K562 (cell line): ENCODE measurements at regions not wholly inside any gene's neighbourhood (a gene's known extent, or its start where the extent isn't known, plus 50 kb on each side); places are given as distances from the start of the nearest gene placed in this dataset.

ENCODE experiments used
- ATAC-seq: fragments of 200-7000 bp; cut with Tn5 transposase; 3 replicates; pipeline ENCODE4 v1.9.1; 2020; ENCODE audit warnings: moderate library complexity
- BruUV-seq: library from RNA; stranded (reverse); fragments of 400-500 nt; replicated peaks from 2 replicates; lab custom pipeline; 2021; lab: Mats Ljungman, UMichigan
- CTCF ChIA-PET: fragments of 300-600 bp; formaldehyde crosslinking; extraction: SDS; loops from one replicate; lab custom pipeline; 2021; ENCODE audit warnings: low intra/inter-chr PET ratio; lab: Yijun Ruan, JAX
- POLR2A ChIA-PET: fragments of 300-600, 350-650 bp; sonication (Branson Sonifier 250); formaldehyde crosslinking; extraction: SDS; loops from one replicate; lab custom pipeline; 2021; ENCODE audit warnings: antibody characterized with exemption, inconsistent platforms; lab: Yijun Ruan, JAX
- DNase-seq, 4 experiments: peaks; one replicate each; pipeline versions ENCODE4 v3.0.0 to v3.0.0-alpha.2; 2011 to 2018; ENCODE audit warnings: low spot score in 3 of 4, mixed read lengths in 3 of 4; ENCODE audit errors: extremely low read depth in 1 of 4
- FAIRE-seq: peaks from 2 replicates; lab custom pipeline; 2011; peaks lifted over from hg19 to GRCh38; lab: Jason Lieb, UNC
- H2AFZ ChIP-seq: 2 replicates; pipeline ENCODE4 v1.6.0; 2011; ENCODE audit warnings: low read depth, low read length, control low read depth, inconsistent platforms
- H3K27ac ChIP-seq: fragments of 200-600 bp; 3 replicates; pipeline ENCODE4 v1.8.0; 2011; ENCODE audit warnings: low read depth, mild to moderate bottlenecking, control low read depth, inconsistent platforms, low read length, moderate library complexity, mixed read lengths; ENCODE audit errors: extremely low read depth
- H3K27me3 ChIP-seq, 2 experiments: fragments of 300-600 bp in 1 of 2; 2 replicates in 1 of 2; 3 replicates in 1 of 2; pipeline versions ENCODE4 v1.6.0 to v1.8.0; 2011; ENCODE audit warnings: inconsistent platforms in 2 of 2, low read length in 2 of 2, mild to moderate bottlenecking in 1 of 2, mixed read lengths in 1 of 2, moderate library complexity in 1 of 2; ENCODE audit not compliant: control insufficient read depth in 2 of 2, insufficient read depth in 2 of 2
- H3K36me3 ChIP-seq: fragments of 300-600 bp; 3 replicates; pipeline ENCODE4 v1.8.0; 2011; ENCODE audit warnings: mild to moderate bottlenecking, low read length, inconsistent platforms; ENCODE audit not compliant: control insufficient read depth, insufficient read depth
- H3K4me1 ChIP-seq, 2 experiments: fragments of 200-600 bp in 1 of 2; replicated peaks in 1 of 2; 2 replicates in 1 of 2; 3 replicates in 1 of 2; pipeline versions ENCODE4 v1.5.1 to v1.8.0; 2011; ENCODE audit warnings: inconsistent platforms in 2 of 2, low read length in 2 of 2, mild to moderate bottlenecking in 1 of 2, mixed read lengths in 1 of 2, moderate library complexity in 1 of 2; ENCODE audit not compliant: control insufficient read depth in 2 of 2, insufficient read depth in 2 of 2
- H3K4me2 ChIP-seq: 2 replicates; pipeline ENCODE4 v1.6.1; 2011; ENCODE audit warnings: low read length, control low read depth, inconsistent platforms, mixed read lengths; ENCODE audit not compliant: insufficient read depth
- H3K4me3 ChIP-seq: fragments of 200-600 bp; sonication (generic), shearing (Covaris generic); 2 replicates; pipeline ENCODE4 v1.5.1; 2016; ENCODE audit warnings: control low read depth, inconsistent platforms
- H3K79me2 ChIP-seq: fragments of 200-600 bp; 3 replicates; pipeline ENCODE4 v1.8.0; 2011; ENCODE audit warnings: low read length, inconsistent platforms; ENCODE audit not compliant: control insufficient read depth, insufficient read depth
- H3K9ac ChIP-seq, 2 experiments: 2 replicates each; pipeline versions ENCODE4 v1.6.0 to v1.6.1; 2011; ENCODE audit warnings: low read depth in 2 of 2, low read length in 2 of 2, control low read depth in 1 of 2, inconsistent platforms in 1 of 2, mild to moderate bottlenecking in 1 of 2, mixed read lengths in 1 of 2; ENCODE audit not compliant: insufficient read depth in 1 of 2
- H3K9me1 ChIP-seq: one replicate; pipeline ENCODE4 v1.6.0; 2011; ENCODE audit warnings: inconsistent platforms, mild to moderate bottlenecking, low read length, moderate library complexity; ENCODE audit not compliant: control insufficient read depth, insufficient read depth
- H3K9me3 ChIP-seq: replicated peaks from 2 replicates; pipeline ENCODE4 v1.5.1; 2011; ENCODE audit warnings: low read depth, low read length, inconsistent platforms; ENCODE audit not compliant: control insufficient read depth, insufficient read depth
- H4K20me1 ChIP-seq: replicated peaks from 2 replicates; pipeline ENCODE4 v1.6.1; 2011; ENCODE audit warnings: low read length, inconsistent platforms, mixed read lengths; ENCODE audit not compliant: control insufficient read depth, insufficient read depth
- ATF7 ChIP-seq: fragments of 450-650 bp; IDR thresholded peaks from 2 replicates; pipeline ENCODE4 v1.7.1; 2014; ENCODE audit warnings: mild to moderate bottlenecking, moderate library complexity
- GATAD2B ChIP-seq: fragments of 450-650 bp; IDR thresholded peaks from 2 replicates; pipeline ENCODE4 v1.6.1; 2017; ENCODE audit warnings: mild to moderate bottlenecking, borderline replicate concordance
- KLF16 ChIP-seq: IDR thresholded peaks from 2 replicates; pipeline ENCODE4 v1.6.1; 2016; ENCODE audit warnings: antibody characterized with exemption
- LEF1 ChIP-seq: fragments of 450-650 bp; IDR thresholded peaks from 2 replicates; pipeline ENCODE4 v1.6.1; 2016; ENCODE audit warnings: mild to moderate bottlenecking
- MEF2D ChIP-seq: conservative IDR thresholded peaks from 2 replicates; pipeline ENCODE4 v1.6.1; 2016; ENCODE audit warnings: low read depth, missing genetic modification characterization, missing compliant biosample characterization
- NCOA2 ChIP-seq, 2 experiments: fragments of 450-650 bp; IDR thresholded peaks; 2 replicates each; pipeline ENCODE4 v1.6.1; 2018; ENCODE audit warnings: mild to moderate bottlenecking in 2 of 2, moderate library complexity in 1 of 2; ENCODE audit not compliant: partially characterized antibody in 2 of 2
- NCOR1 ChIP-seq: fragments of 450-650 bp; IDR thresholded peaks from 2 replicates; pipeline ENCODE4 v1.6.1; 2016; ENCODE audit warnings: mild to moderate bottlenecking, moderate library complexity
- NR3C1 ChIP-seq: sonication (generic); formaldehyde crosslinking; IDR thresholded peaks from 2 replicates; pipeline ENCODE4 v1.8.1; 2022; ENCODE audit warnings: missing genetic modification reagents
- WGBS: fragments of 100-300 bp; shearing (Covaris generic); methylation state at CpG from one replicate; pipeline ENCODE4 v1.1.6; 2016; ENCODE audit warnings: low coverage, mixed read lengths; ENCODE audit not compliant: insufficient coverage; ENCODE audit errors: missing lambda C conversion rate; 5-methylcytosine and 5-hydroxymethylcytosine counted together
- in situ Hi-C: fragments of 300-500 bp; cut with MboI; formaldehyde crosslinking; loops from 4 replicates; pipeline ENCODE4 v1.15.0; 2018; ENCODE audit warnings: inconsistent platforms, mixed read lengths
- intact Hi-C: fragments of 100-400 bp; cut with micrococcal nuclease; formaldehyde crosslinking; loops from 2 replicates; pipeline ENCODE4 v1.14.2; 2022
- TF ChIP-seq, protein P1 (sequence below): fragments of 450-650 bp; IDR thresholded peaks from 2 replicates; pipeline ENCODE4 v1.6.1; 2014; ENCODE audit warnings: low read depth, mild to moderate bottlenecking, moderate library complexity, borderline replicate concordance
- TF ChIP-seq, protein P2 (sequence below): sonication (generic); formaldehyde crosslinking; IDR thresholded peaks from 2 replicates; pipeline ENCODE4 v1.8.1; 2022; ENCODE audit warnings: missing genetic modification reagents
- TF ChIP-seq, protein P3 (sequence below), 2 experiments: fragments of 450-650 bp; IDR thresholded peaks; 2 replicates each; pipeline ENCODE4 v1.6.1; 2016
- TF ChIP-seq, protein P4 (sequence below): sonication (generic); formaldehyde crosslinking; IDR thresholded peaks from 2 replicates; pipeline ENCODE4 v1.8.0; 2022; ENCODE audit warnings: missing genetic modification reagents, mild to moderate bottlenecking, moderate library complexity, borderline replicate concordance
- TF ChIP-seq, protein P5 (sequence below), 2 experiments: IDR thresholded peaks; 2 replicates each; pipeline ENCODE4 v1.6.1; 2012; ENCODE audit warnings: improper control_type of control experiment in 2 of 2, low read depth in 2 of 2, low read length in 2 of 2, borderline replicate concordance in 1 of 2

DNA sequence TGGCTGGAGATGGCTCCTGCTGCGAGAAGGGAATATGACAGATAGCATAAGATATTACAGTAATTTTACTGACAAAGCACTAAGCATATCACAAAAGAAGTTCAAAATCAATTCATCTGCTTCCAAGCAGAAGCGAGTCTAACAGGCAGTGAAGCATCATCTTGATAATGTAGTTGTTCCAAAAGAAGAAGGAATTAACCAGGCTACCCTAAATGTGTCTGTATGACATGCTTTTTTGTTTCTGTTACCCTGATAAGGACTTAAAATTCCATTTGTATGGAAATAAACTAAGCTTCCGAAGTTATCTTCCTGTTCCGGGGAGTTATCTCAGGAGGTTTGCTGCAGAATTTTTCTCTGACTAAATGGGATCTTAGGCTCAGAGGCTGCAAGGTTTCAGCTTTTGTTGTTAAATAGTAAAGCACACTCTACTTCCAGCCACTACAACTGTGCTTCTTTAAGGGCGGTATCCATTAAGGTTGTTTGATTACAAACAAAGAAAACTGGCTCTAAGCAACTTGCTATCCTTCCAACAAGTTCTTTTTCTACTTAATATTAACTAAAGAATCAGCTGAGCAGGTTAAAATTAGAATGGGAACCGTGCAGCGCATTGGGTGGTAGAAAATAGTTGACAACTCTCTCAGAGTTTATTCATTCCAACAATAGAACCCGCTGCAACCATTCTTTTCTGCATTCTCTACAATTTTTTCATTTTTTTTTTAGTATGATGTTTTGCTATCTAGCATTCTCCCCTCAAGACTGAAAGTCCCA lies 607.3 kb downstream of the UQCRFS1 start:
- peaks cover 10% of the 10 kb centered on the region for H3K9me3 ChIP-seq
- H2AFZ ChIP-seq, result no peak overlapping the region
- TF ChIP-seq ATF7 (peak; percentile 25; the same call in 1 of the 2 replicates), NCOR1 (peak; percentile 78), NR3C1 (CRISPR knock-in tag) (no peak), MEF2D (tag) (peak; percentile 51; the same call in 1 of the 2 replicates), LEF1 (0 out of 2 replicates have a peak, but pooled peaks have one; percentile 34), GATAD2B (0 out of 2 replicates have a peak, but pooled peaks have one; percentile 51), NCOA2 (IDR thresholded peaks at IDR 0.05; ENCODE audit: partially characterized antibody in 2 of 2) (peak in 1 of 2 experiments; percentile 52), KLF16 (no peak)
- TF ChIP-seq, protein P1, sequence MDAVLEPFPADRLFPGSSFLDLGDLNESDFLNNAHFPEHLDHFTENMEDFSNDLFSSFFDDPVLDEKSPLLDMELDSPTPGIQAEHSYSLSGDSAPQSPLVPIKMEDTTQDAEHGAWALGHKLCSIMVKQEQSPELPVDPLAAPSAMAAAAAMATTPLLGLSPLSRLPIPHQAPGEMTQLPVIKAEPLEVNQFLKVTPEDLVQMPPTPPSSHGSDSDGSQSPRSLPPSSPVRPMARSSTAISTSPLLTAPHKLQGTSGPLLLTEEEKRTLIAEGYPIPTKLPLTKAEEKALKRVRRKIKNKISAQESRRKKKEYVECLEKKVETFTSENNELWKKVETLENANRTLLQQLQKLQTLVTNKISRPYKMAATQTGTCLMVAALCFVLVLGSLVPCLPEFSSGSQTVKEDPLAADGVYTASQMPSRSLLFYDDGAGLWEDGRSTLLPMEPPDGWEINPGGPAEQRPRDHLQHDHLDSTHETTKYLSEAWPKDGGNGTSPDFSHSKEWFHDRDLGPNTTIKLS, result no peak
- TF ChIP-seq, protein P2, sequence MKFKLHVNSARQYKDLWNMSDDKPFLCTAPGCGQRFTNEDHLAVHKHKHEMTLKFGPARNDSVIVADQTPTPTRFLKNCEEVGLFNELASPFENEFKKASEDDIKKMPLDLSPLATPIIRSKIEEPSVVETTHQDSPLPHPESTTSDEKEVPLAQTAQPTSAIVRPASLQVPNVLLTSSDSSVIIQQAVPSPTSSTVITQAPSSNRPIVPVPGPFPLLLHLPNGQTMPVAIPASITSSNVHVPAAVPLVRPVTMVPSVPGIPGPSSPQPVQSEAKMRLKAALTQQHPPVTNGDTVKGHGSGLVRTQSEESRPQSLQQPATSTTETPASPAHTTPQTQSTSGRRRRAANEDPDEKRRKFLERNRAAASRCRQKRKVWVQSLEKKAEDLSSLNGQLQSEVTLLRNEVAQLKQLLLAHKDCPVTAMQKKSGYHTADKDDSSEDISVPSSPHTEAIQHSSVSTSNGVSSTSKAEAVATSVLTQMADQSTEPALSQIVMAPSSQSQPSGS (CRISPR knock-in tag), result no peak
- TF ChIP-seq, protein P3, sequence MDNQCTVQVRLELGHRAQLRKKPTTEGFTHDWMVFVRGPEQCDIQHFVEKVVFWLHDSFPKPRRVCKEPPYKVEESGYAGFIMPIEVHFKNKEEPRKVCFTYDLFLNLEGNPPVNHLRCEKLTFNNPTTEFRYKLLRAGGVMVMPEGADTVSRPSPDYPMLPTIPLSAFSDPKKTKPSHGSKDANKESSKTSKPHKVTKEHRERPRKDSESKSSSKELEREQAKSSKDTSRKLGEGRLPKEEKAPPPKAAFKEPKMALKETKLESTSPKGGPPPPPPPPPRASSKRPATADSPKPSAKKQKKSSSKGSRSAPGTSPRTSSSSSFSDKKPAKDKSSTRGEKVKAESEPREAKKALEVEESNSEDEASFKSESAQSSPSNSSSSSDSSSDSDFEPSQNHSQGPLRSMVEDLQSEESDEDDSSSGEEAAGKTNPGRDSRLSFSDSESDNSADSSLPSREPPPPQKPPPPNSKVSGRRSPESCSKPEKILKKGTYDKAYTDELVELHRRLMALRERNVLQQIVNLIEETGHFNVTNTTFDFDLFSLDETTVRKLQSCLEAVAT (IDR thresholded peaks at IDR 0.05), result peak; percentile 27 to 53; a peak in 3 of 4 replicates
- TF ChIP-seq, protein P4, sequence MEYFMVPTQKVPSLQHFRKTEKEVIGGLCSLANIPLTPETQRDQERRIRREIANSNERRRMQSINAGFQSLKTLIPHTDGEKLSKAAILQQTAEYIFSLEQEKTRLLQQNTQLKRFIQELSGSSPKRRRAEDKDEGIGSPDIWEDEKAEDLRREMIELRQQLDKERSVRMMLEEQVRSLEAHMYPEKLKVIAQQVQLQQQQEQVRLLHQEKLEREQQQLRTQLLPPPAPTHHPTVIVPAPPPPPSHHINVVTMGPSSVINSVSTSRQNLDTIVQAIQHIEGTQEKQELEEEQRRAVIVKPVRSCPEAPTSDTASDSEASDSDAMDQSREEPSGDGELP (CRISPR knock-in tag), result no peak
- TF ChIP-seq, protein P5, sequence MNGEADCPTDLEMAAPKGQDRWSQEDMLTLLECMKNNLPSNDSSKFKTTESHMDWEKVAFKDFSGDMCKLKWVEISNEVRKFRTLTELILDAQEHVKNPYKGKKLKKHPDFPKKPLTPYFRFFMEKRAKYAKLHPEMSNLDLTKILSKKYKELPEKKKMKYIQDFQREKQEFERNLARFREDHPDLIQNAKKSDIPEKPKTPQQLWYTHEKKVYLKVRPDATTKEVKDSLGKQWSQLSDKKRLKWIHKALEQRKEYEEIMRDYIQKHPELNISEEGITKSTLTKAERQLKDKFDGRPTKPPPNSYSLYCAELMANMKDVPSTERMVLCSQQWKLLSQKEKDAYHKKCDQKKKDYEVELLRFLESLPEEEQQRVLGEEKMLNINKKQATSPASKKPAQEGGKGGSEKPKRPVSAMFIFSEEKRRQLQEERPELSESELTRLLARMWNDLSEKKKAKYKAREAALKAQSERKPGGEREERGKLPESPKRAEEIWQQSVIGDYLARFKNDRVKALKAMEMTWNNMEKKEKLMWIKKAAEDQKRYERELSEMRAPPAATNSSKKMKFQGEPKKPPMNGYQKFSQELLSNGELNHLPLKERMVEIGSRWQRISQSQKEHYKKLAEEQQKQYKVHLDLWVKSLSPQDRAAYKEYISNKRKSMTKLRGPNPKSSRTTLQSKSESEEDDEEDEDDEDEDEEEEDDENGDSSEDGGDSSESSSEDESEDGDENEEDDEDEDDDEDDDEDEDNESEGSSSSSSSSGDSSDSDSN (IDR thresholded peaks at IDR 0.05; ENCODE audit: borderline replicate concordance in 1 of 2, low read depth in 2 of 2, low read length in 2 of 2), result 0 out of 4 replicates have a peak, but pooled peaks of 1 of the 2 experiments have one; percentile 17

More for the DNA sequence above, 607.3 kb downstream of the UQCRFS1 start:
- BruUV-seq, result TSS peak; percentile 92
- DNase-seq (peak in 2 of 4 experiments; percentile 44 to 72), ATAC-seq (peak; percentile 19), FAIRE-seq (peak; percentile 71)
- peak overlapping the region; percentile 86 for H3K4me3 ChIP-seq
- in situ Hi-C loops (loop anchor here (5.0 kb wide), 1 partner anchor 63 kb away; no protein-coding TSS in a partner anchor), intact Hi-C loops (loop anchor here (2.0 kb wide), 2 partner anchors 63 to 71 kb away; no protein-coding TSS in a partner anchor)
- ChIA-PET CTCF (no interaction called here), POLR2A (interaction anchor here (0.7 to 7.2 kb wide), 29 partner anchors 8 to 126 kb away, joined by 3 to 81 read pairs (median 5); no protein-coding TSS in a partner anchor)
- H4K20me1 ChIP-seq, result no peaks in the 10 kb centered on the region
- peaks cover 97% of the 10 kb centered on the region for H3K79me2 ChIP-seq
- peak overlapping the region; percentile 32 to 98; a peak in 3 of 4 replicates for H3K9ac ChIP-seq
- H3K4me1 ChIP-seq, result peaks cover 30 to 51% of the 10 kb centered on the region in 2 experiments
- H3K4me2 ChIP-seq, result peak overlapping the region; percentile 98
- no peaks in the 10 kb centered on the region for H3K27me3 ChIP-seq
- peaks cover 40% of the 10 kb centered on the region for H3K36me3 ChIP-seq
- H3K27ac ChIP-seq, result peak overlapping the region; percentile 99
- H3K9me1 ChIP-seq, result no peaks in the 10 kb centered on the region
- WGBS, result under 1% methylated on average over 8 of the region's 8 CpGs
